Prostate gland (tissue), 2 donors: ENCODE measurements at regions not wholly inside any gene's neighbourhood (a gene's known extent, or its start where the extent isn't known, plus 50 kb on each side); places are given as distances from the start of the nearest gene placed in this dataset.

Experiments
- POLR2A ChIP-seq: fragments of 450-650 bp; IDR thresholded peaks from one replicate; pipeline ENCODE4 v1.6.1; 2016; ENCODE audit warnings: antibody characterized with exemption, mild to moderate bottlenecking
- POLR2AphosphoS5 ChIP-seq: sonication (generic); formaldehyde crosslinking; IDR thresholded peaks from one replicate; pipeline ENCODE4 v1.6.1; 2017; ENCODE audit warnings: antibody characterized with exemption
- TF ChIP-seq, protein P1 (sequence below), 4 experiments: fragments of 200-600 bp in 2 of 4; fragments of 450-650 bp in 2 of 4; sonication (generic) in 2 of 4; IDR thresholded peaks; 1 replicate in 3 of 4; 2 replicates in 1 of 4; pipeline ENCODE4 v1.5.1; 2016 to 2019; ENCODE audit warnings: antibody characterized with exemption in 4 of 4, mild to moderate bottlenecking in 2 of 4, moderate library complexity in 2 of 4

DNA sequence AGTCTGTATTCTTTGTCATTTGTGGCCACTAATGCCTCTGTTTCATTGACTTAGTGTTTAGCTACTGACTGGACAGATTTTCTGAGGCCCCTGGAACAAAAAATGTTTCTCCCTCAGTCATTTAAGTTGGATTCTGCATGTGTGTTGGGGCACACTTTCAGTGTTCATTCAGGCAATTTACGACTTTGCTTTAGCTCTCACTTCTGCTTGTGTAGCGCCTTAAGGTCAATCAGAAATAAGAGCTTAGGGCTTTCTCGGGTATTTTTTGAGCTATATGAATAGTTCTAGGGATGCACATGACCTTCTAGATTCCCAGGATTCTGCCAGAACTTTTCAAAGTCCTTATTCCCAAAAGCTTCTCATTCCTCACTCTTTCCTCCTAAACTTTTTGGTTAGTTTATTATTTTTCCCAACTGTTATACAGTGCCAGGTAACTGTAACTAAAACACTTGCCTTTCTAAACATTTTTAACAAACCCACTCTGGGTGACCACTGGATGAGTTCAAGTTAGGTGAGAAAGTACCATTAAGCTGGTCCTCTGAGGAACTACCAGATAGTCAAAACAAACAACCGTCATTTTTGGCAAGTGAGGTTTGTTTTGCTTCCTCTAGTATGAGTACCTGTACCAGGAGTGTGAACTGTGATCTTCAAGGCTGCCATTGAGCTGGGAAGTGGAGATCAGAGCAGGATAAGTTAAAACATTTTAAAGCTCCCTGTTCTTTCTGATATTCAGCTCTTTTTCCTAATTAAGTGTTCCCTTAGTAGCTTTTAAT, 571.3 kb upstream of the TLE4 start:
- TF ChIP-seq, protein P1, sequence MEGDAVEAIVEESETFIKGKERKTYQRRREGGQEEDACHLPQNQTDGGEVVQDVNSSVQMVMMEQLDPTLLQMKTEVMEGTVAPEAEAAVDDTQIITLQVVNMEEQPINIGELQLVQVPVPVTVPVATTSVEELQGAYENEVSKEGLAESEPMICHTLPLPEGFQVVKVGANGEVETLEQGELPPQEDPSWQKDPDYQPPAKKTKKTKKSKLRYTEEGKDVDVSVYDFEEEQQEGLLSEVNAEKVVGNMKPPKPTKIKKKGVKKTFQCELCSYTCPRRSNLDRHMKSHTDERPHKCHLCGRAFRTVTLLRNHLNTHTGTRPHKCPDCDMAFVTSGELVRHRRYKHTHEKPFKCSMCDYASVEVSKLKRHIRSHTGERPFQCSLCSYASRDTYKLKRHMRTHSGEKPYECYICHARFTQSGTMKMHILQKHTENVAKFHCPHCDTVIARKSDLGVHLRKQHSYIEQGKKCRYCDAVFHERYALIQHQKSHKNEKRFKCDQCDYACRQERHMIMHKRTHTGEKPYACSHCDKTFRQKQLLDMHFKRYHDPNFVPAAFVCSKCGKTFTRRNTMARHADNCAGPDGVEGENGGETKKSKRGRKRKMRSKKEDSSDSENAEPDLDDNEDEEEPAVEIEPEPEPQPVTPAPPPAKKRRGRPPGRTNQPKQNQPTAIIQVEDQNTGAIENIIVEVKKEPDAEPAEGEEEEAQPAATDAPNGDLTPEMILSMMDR (IDR thresholded peaks at IDR 0.05) = no peak
- TF ChIP-seq POLR2A (no peak), POLR2AphosphoS5 (no peak)
